Neural crest cell (in vitro differentiated cells): ENCODE measurements at regions not wholly inside any gene's neighbourhood (a gene's known extent, or its start where the extent isn't known, plus 50 kb on each side); places are given as distances from the start of the nearest gene placed in this dataset.

Source experiments
- DNase-seq: peaks from one replicate; pipeline ENCODE4 v3.0.0; 2021; ENCODE audit warnings: low read depth, mixed read lengths, low spot score
- H3K27ac Mint-ChIP-seq: one replicate; pipeline ENCODE4 v1.8.0; 2021; ENCODE audit warnings: mild to moderate bottlenecking, mixed read lengths; ENCODE audit not compliant: unreplicated experiment
- H3K27me3 Mint-ChIP-seq: 2 replicates; pipeline ENCODE4 v1.8.0; 2021; ENCODE audit warnings: low read depth, mild to moderate bottlenecking, mixed read lengths
- H3K36me3 Mint-ChIP-seq: 2 replicates; pipeline ENCODE4 v1.8.0; 2021; ENCODE audit warnings: low read depth, mild to moderate bottlenecking, mixed read lengths
- H3K4me1 Mint-ChIP-seq: 2 replicates; pipeline ENCODE4 v1.8.0; 2021; ENCODE audit warnings: mixed read lengths
- H3K4me3 Mint-ChIP-seq: one replicate; pipeline ENCODE4 v1.8.0; 2021; ENCODE audit warnings: mild to moderate bottlenecking, mixed read lengths
- H3K9me3 Mint-ChIP-seq: 2 replicates; pipeline ENCODE4 v1.8.0; 2021; ENCODE audit warnings: mixed read lengths
- TF ChIP-seq, protein P1 (sequence below): fragments of 200-600 bp; sonication (generic); conservative IDR thresholded peaks from 2 replicates; pipeline ENCODE4 v1.5.0; 2021; ENCODE audit warnings: antibody characterized with exemption, mild to moderate bottlenecking

DNA sequence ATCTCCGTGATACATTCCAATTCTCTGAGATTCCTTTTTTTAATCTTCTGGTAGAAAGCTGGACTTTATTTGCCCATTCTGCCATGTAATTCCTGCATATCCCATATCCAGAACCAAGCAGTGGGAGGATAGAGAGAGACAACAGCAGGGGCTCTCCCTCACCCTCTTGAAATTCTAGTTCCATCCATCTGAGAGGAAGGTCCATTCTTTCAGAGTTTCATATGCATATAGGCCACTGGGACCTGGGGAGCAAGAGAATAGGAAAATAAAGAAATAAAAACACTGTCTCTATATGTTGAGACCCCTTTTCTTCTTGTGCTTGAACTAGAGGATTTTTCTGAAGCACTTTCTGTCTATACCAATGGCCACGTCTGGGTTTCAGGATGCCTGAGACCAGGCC is 147.9 kb upstream of the STMND1 start:
- Mint-ChIP-seq H3K4me3 (no peak overlapping the region), H3K4me1 (no peaks in the 10 kb centered on the region), H3K9me3 (no peaks in the 10 kb centered on the region), H3K27ac (no peak overlapping the region), H3K27me3 (peaks cover 4% of the 10 kb centered on the region), H3K36me3 (no peaks in the 10 kb centered on the region)
- DNase-seq, result no peak
- TF ChIP-seq, protein P1, sequence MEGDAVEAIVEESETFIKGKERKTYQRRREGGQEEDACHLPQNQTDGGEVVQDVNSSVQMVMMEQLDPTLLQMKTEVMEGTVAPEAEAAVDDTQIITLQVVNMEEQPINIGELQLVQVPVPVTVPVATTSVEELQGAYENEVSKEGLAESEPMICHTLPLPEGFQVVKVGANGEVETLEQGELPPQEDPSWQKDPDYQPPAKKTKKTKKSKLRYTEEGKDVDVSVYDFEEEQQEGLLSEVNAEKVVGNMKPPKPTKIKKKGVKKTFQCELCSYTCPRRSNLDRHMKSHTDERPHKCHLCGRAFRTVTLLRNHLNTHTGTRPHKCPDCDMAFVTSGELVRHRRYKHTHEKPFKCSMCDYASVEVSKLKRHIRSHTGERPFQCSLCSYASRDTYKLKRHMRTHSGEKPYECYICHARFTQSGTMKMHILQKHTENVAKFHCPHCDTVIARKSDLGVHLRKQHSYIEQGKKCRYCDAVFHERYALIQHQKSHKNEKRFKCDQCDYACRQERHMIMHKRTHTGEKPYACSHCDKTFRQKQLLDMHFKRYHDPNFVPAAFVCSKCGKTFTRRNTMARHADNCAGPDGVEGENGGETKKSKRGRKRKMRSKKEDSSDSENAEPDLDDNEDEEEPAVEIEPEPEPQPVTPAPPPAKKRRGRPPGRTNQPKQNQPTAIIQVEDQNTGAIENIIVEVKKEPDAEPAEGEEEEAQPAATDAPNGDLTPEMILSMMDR, result no peak

DNA sequence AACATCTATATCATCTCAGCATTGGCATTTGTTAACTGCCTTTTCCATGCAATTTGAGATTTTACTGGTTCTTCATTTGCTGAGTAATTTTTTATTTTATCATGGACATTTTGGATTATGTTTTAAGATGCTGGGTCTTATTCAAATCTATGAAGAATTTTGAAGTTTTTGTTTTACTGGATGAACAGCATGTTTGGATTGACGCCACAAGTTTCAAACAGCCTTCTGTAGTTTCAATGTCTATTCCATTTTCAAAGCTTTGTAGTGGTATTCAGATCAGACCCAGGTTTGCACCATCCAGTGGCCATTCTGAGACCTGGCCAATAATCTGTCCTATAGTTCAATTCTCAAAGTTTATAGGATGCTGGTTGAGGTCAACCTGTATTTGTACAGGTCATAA is 148.4 kb upstream of the STMND1 start:
- H3K9me3 Mint-ChIP-seq, result no peaks in the 10 kb centered on the region
- no peaks in the 10 kb centered on the region for H3K4me1 Mint-ChIP-seq
- DNase-seq, result no peak
- H3K36me3 Mint-ChIP-seq, result no peaks in the 10 kb centered on the region
- H3K27ac Mint-ChIP-seq, result no peak overlapping the region
- peaks cover 4% of the 10 kb centered on the region for H3K27me3 Mint-ChIP-seq
- no peak overlapping the region for H3K4me3 Mint-ChIP-seq
- TF ChIP-seq, protein P1, result no peak

DNA sequence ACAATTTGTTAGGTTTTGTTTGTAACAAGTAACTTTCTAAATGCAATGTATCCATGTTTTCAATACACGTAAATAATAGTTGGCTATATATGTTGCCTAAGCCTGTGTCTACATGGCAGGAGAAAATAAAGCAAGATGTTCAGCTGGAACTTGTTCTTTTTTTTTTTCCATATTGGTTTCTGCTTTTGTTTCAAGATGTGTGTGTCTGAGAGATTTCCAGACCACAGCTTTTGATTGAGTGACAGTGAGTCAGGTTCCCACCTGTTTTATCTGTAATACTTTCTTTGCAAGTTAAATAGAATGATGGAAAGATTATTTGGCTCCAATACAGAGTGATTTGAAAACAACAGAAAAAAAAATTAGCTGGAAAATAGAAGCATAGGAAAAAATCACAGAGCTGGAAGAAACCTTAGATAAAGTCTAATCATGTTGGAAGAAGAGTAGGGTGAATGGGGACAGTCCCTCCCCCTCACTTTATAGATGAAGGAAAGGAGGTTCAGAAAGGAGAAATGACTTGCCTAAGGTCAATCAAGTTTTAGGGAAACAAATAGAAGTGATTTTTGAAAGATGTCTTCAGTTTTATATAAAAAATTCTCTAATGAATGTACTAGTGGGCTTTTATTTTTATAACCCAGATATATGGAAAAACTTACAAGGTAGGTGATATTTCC is 150.9 kb upstream of the STMND1 start:
- Mint-ChIP-seq H3K9me3 (no peaks in the 10 kb centered on the region), H3K4me1 (peaks cover 4% of the 10 kb centered on the region), H3K4me3 (no peak overlapping the region), H3K27ac (no peak overlapping the region), H3K27me3 (peaks cover 4% of the 10 kb centered on the region), H3K36me3 (no peaks in the 10 kb centered on the region)
- DNase-seq, result no peak
- TF ChIP-seq, protein P1, result no peak

DNA sequence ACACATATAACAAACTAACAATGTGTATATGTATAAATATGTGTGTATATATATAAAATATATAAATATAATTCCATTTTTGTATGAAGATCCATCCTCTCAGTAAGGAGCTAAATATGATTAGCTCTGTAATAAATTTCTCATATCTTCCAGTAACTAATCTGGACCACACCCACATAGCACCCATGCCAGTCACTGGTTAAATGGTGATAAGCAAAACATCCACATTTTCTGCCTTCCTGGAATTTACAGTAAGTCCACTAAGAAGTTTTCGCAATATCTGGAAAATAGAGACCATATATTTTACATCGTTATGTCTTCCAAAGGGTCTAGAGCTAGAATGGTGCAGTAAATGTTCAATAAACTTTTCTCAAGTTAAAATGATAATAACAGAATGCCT is 151.5 kb upstream of the STMND1 start:
- Mint-ChIP-seq H3K9me3 (no peaks in the 10 kb centered on the region), H3K27me3 (peaks cover 4% of the 10 kb centered on the region), H3K4me1 (peaks cover 4% of the 10 kb centered on the region), H3K4me3 (no peak overlapping the region), H3K36me3 (no peaks in the 10 kb centered on the region), H3K27ac (no peak overlapping the region)
- TF ChIP-seq, protein P1, result no peak
- DNase-seq, result no peak

DNA sequence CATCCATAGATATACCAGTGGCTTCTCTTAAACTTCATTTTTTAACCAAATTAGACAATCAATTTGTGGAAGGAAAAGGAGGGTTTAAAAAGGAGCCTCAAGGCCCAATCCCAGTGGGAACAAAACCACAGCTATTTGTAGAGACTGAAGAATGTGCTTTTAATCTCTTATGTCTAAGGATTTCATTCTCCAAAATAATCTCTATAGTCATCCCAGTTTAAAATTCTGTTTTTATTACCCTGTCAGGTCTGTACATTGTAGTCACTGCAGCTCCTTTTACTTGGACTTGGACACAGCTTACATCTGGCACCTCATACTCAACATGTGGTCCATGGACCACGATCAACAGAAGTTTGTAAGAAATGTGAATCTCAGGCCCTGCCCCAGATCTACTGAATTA is 152.1 kb upstream of the STMND1 start:
- Mint-ChIP-seq H3K27me3 (peaks cover 4% of the 10 kb centered on the region), H3K4me3 (no peak overlapping the region), H3K9me3 (no peaks in the 10 kb centered on the region), H3K4me1 (peaks cover 4% of the 10 kb centered on the region), H3K27ac (no peak overlapping the region), H3K36me3 (no peaks in the 10 kb centered on the region)
- no peak for DNase-seq
- TF ChIP-seq, protein P1, result no peak

DNA sequence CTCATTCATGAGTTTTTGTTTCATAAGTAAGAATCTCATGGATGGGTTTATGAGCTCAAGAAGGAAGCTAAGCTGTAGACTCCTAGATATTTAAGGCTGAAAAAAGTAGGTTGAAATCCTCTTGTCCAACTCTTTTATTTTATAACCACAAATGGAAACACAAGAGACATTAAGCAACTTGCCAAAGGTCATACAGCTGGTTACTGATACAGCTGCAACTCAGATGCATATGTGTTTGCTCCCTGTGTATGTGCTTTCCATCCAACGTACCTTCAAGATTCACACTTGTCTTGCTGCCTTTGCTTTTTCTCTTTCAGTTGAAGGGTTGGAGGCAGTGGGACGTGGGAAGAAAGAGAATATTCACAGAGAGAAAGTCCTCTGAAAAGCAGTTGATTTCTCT is 153.5 kb upstream of the STMND1 start:
- H3K27me3 Mint-ChIP-seq, result peaks cover 4% of the 10 kb centered on the region
- TF ChIP-seq, protein P1, result no peak
- H3K4me1 Mint-ChIP-seq, result peaks cover 4% of the 10 kb centered on the region
- H3K4me3 Mint-ChIP-seq, result no peak overlapping the region
- DNase-seq, result no peak
- no peaks in the 10 kb centered on the region for H3K9me3 Mint-ChIP-seq
- H3K27ac Mint-ChIP-seq, result no peak overlapping the region
- H3K36me3 Mint-ChIP-seq, result no peaks in the 10 kb centered on the region
